CD4-positive, alpha-beta T cell treated with Interleukin-6 at 100 ng/mL for 8 hours (primary cell): ENCODE measurements at regions not wholly inside any gene's neighbourhood (a gene's known extent, or its start where the extent isn't known, plus 50 kb on each side); places are given as distances from the start of the nearest gene placed in this dataset.
A peak's percentile ranks its signal among the peaks of the same experiment; 100 is the strongest.
"Not testable (repeated sequence)": the region's sequence is repeated elsewhere in the genome, so short reads cannot be mapped to it uniquely, and the experiment has no call there.

Experiments
- DNase-seq: peaks from one replicate; pipeline ENCODE4 v3.0.0-alpha.2; 2020; ENCODE audit warnings: mixed read lengths, low spot score

GRCh38 chr3:30469133-30469532 is 137.3 kb upstream of the TGFBR2 start:
- DNase-seq, result no peak

- no peak for DNase-seq
Observed at GRCh38 chr3:30470496-30470895, 135.9 kb upstream of the TGFBR2 start.

- no peak for DNase-seq
Observed at GRCh38 chr3:30471066-30471465, 135.3 kb upstream of the TGFBR2 start.

- DNase-seq, result no peak
Observed at GRCh38 chr3:30471796-30472489, 134.5 kb upstream of the TGFBR2 start.

GRCh38 chr3:30473374-30474051 is 132.9 kb upstream of the TGFBR2 start:
- DNase-seq, result no peak

- no peak for DNase-seq
Observed at GRCh38 chr3:30474371-30474770, 132.0 kb upstream of the TGFBR2 start.

GRCh38 chr3:30475038-30475808 is 131.2 kb upstream of the TGFBR2 start:
- peak; percentile 3 for DNase-seq

GRCh38 chr3:30475809-30476178 is 130.6 kb upstream of the TGFBR2 start:
- no peak for DNase-seq

GRCh38 chr3:30476368-30477084 is 129.9 kb upstream of the TGFBR2 start:
- DNase-seq, result no peak

GRCh38 chr3:30477149-30477921 is 129.1 kb upstream of the TGFBR2 start:
- no peak for DNase-seq

- DNase-seq, result not testable (repeated sequence)
Observed at GRCh38 chr3:30479737-30480136, 126.7 kb upstream of the TGFBR2 start.

- DNase-seq, result not testable (repeated sequence)
Observed at GRCh38 chr3:30480156-30480555, 126.2 kb upstream of the TGFBR2 start.

GRCh38 chr3:30480587-30480986 is 125.8 kb upstream of the TGFBR2 start:
- DNase-seq, result no peak

- DNase-seq, result no peak
Observed at GRCh38 chr3:30481241-30481640, 125.2 kb upstream of the TGFBR2 start.

- not testable (repeated sequence) for DNase-seq
Observed at GRCh38 chr3:30484229-30484628, 122.2 kb upstream of the TGFBR2 start.

GRCh38 chr3:30486368-30486767 is 120.0 kb upstream of the TGFBR2 start:
- DNase-seq, result no peak

- no peak for DNase-seq
Observed at GRCh38 chr3:30488070-30488756, 118.2 kb upstream of the TGFBR2 start.

- DNase-seq, result no peak
Observed at GRCh38 chr3:30492322-30493192, 113.8 kb upstream of the TGFBR2 start.

GRCh38 chr3:30493911-30494311 is 112.5 kb upstream of the TGFBR2 start:
- no peak for DNase-seq
